ENCODE measurements at regions not wholly inside any gene's neighbourhood (a gene's known extent, or its start where the extent isn't known, plus 50 kb on each side); places are given as distances from the start of the nearest gene placed in this dataset.

- DNase-seq: no peak
These were observed 152.0 kb downstream of the CHRM3 start for GRCh38 chr1:239538239-239538988.

- no peak for DNase-seq
These were observed 152.7 kb downstream of the CHRM3 start for GRCh38 chr1:239539051-239539450.

- DNase-seq: no peak
These were observed 153.4 kb downstream of the CHRM3 start for GRCh38 chr1:239539812-239540211.

GRCh38 chr1:239543873-239544272 lies 157.5 kb downstream of the CHRM3 start:
- no peak for DNase-seq

GRCh38 chr1:239545466-239545865 lies 159.1 kb downstream of the CHRM3 start:
- DNase-seq: no peak

- no peak for DNase-seq
These were observed 161.6 kb downstream of the CHRM3 start for GRCh38 chr1:239547987-239548386.

- no peak for DNase-seq
These were observed 163.8 kb downstream of the CHRM3 start for GRCh38 chr1:239550178-239550577.

- peak in 1 of 51 donors; percentile 10 for DNase-seq
These were observed 169.0 kb downstream of the CHRM3 start for GRCh38 chr1:239555350-239555749.

GRCh38 chr1:239558559-239558958 lies 172.2 kb downstream of the CHRM3 start:
- no peak for DNase-seq

GRCh38 chr1:239558991-239559390 lies 172.6 kb downstream of the CHRM3 start:
- no peak for DNase-seq

- no peak for DNase-seq
These were observed 174.6 kb downstream of the CHRM3 start for GRCh38 chr1:239560921-239561320.

GRCh38 chr1:239562095-239562494 lies 175.7 kb downstream of the CHRM3 start:
- no peak for DNase-seq

- DNase-seq: no peak
These were observed 177.3 kb downstream of the CHRM3 start for GRCh38 chr1:239563681-239564080.

- no peak for DNase-seq
These were observed 179.7 kb downstream of the CHRM3 start for GRCh38 chr1:239566074-239566473.

GRCh38 chr1:239570878-239571277 lies 184.5 kb downstream of the CHRM3 start:
- no peak for DNase-seq

GRCh38 chr1:239572183-239572582 lies 185.8 kb downstream of the CHRM3 start:
- no peak for DNase-seq

GRCh38 chr1:239574112-239574511 lies 187.7 kb downstream of the CHRM3 start:
- DNase-seq: no peak

- DNase-seq: no peak
These were observed 188.7 kb downstream of the CHRM3 start for GRCh38 chr1:239575113-239575512.

- DNase-seq: no peak
These were observed 197.2 kb downstream of the CHRM3 start for GRCh38 chr1:239583536-239583935.

GRCh38 chr1:239586128-239586527 lies 199.8 kb downstream of the CHRM3 start:
- no peak for DNase-seq

GRCh38 chr1:239587066-239587465 lies 200.7 kb downstream of the CHRM3 start:
- no peak for DNase-seq

GRCh38 chr1:239587574-239588369 lies 201.4 kb downstream of the CHRM3 start:
- no peak for DNase-seq

GRCh38 chr1:239590556-239590955 lies 204.2 kb downstream of the CHRM3 start:
- no peak for DNase-seq

Data from hypothalamus (tissue), 51 donors.